Coronary artery (tissue), 2 donors: ENCODE measurements at regions not wholly inside any gene's neighbourhood (a gene's known extent, or its start where the extent isn't known, plus 50 kb on each side); places are given as distances from the start of the nearest gene placed in this dataset.

ENCODE experiments used
- DNase-seq: peaks from one replicate; pipeline ENCODE4 v3.0.0-alpha.2; 2017; ENCODE audit warnings: low spot score
- H3K27ac ChIP-seq, 2 donors: fragments of 200-600 bp; sonication (generic); one replicate each; pipeline ENCODE4 v1.5.1; 2016 to 2019
- H3K4me3 ChIP-seq: fragments of 200-600 bp; sonication (generic); 2 replicates; pipeline ENCODE4 v1.5.1; 2016; ENCODE audit warnings: mild to moderate bottlenecking, moderate library complexity
- CTCF ChIP-seq: fragments of 200-600 bp; sonication (generic); IDR thresholded peaks from one replicate; pipeline ENCODE4 v1.5.1; 2019; ENCODE audit warnings: antibody characterized with exemption

DNA sequence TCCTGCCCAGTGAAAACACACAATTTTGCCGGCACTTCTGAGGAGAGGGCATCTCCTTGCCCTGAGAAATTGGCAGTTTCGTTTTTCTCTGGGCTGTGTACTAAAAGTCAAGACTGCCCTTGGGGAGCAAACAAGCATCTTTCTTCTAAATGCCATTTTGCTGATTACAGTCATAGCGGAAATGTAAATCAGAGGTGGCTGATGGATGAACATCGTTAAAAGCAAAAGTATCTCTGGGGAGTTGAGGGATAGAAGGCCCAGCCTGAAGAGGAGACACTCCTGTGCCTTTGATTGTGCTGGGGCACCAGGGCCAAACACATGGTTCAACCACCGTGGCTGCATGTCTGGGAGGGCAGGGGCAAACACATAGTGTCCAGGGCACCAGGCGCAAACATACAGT is 49.8 kb downstream of the ABCC12 start:
- Histone ChIP-seq H3K27ac (no peak overlapping the region), H3K4me3 (no peak overlapping the region)
- no peak for DNase-seq
- TF ChIP-seq CTCF = no peak

- DNase-seq = no peak
- H3K4me3 ChIP-seq = no peak overlapping the region
- no peak for TF ChIP-seq CTCF
- no peak overlapping the region for H3K27ac ChIP-seq
Observed at GRCh38 chr16:48105456-48105855, 50.3 kb downstream of the ABCC12 start.

GRCh38 chr16:48103591-48103990 is 52.2 kb downstream of the ABCC12 start:
- no peak for TF ChIP-seq CTCF
- DNase-seq = no peak
- Histone ChIP-seq H3K4me3 (no peak overlapping the region), H3K27ac (no peak overlapping the region)

DNA sequence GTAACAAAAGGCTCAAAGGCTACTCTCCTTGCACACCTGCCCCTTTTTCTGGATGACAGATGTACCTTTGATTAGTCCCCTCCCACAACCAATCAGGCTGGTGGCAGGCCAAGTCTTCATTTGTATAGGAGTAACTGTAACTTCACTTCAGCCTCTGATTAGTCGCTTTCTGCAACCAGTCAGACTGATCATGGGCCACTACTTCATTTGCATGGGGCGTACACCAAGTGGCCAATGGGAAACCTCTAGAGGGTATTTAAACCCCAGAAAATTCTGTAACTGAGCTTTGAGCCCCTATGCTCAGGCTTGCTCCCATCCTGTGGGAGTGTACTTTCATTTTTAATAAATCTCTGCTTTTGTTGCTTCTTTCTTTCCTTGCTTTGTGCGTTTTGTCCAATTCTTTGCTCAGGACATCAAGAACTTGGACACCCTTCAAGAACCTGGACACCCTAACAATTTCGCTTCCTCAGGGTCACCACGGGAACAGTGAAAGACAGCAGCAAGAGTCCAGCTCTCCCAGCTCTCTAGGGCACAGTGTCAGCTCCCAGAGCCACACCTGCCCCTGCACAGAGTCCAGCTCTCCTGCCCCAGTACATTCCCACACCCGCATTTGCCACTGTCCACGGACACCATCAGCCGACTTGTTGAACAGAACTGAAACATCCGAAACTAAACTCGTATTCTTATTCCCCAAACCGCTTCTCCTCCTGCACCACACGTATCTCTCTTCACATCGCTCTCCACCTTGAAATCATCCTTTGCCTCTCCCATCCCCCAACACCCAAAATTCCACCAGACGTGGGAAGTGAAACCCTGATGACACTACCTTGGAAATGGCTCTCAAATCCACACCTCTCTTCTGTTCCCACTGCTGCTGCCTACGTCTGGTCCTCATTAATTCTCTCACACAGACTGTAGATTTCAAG is 53.4 kb downstream of the ABCC12 start:
- TF ChIP-seq CTCF = no peak
- DNase-seq = no peak
- Histone ChIP-seq H3K27ac (no peak overlapping the region), H3K4me3 (no peak overlapping the region)

GRCh38 chr16:48101069-48101674 is 54.6 kb downstream of the ABCC12 start:
- no peak for TF ChIP-seq CTCF
- Histone ChIP-seq H3K27ac (no peak overlapping the region), H3K4me3 (no peak overlapping the region)
- no peak for DNase-seq

GRCh38 chr16:48099455-48099854 is 56.3 kb downstream of the ABCC12 start:
- no peak overlapping the region for H3K27ac ChIP-seq
- no peak for DNase-seq

More at GRCh38 chr16:48099455-48099854, 56.3 kb downstream of the ABCC12 start:
- H3K4me3 ChIP-seq = no peak overlapping the region
- no peak for TF ChIP-seq CTCF
